ENCODE measurements at regions not wholly inside any gene's neighbourhood (a gene's known extent, or its start where the extent isn't known, plus 50 kb on each side); places are given as distances from the start of the nearest gene placed in this dataset.

DNA sequence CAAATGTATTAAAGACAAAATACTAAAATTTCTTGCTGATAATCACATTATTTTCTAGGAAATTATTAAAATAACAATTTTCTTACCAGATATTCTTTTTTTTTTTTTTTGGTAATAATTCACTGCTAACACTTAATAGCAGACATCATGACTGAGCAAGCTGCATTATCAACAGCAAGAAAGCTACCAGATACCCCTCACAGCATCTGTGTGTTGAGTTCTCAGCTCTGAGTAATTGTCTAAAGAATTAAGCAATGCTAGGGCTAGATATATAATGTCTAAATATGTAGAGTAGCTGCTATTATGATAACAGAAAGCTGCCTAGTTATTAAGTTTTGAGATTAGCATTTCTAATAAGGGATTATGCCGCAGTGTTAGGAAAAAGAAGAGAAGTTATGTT is 754.3 kb upstream of the PKDCC start:
- H3K9ac ChIP-seq: no peak overlapping the region
- H4K20me1 ChIP-seq (ENCODE audit: insufficient read depth): no peaks in the 10 kb centered on the region
- no peaks in the 10 kb centered on the region for H3K4me1 ChIP-seq (ENCODE audit: low read depth, poor library complexity, severe bottlenecking)
- H3K4me2 ChIP-seq: no peak overlapping the region
- no peak overlapping the region for H3K4me3 ChIP-seq (IDR thresholded peaks at IDR 0.05; ENCODE audit: insufficient read depth, low read depth, low read length)
- no peak overlapping the region for H2AFZ ChIP-seq (ENCODE audit: low read depth)
- H3K79me2 ChIP-seq (ENCODE audit: insufficient read depth, low read depth): no peaks in the 10 kb centered on the region
- no peaks in the 10 kb centered on the region for H3K27me3 ChIP-seq (ENCODE audit: insufficient read depth, low read depth)
- H3K27ac ChIP-seq: no peak overlapping the region
- TF ChIP-seq CTCF (conservative IDR thresholded peaks at IDR 0.05; ENCODE audit: low read depth, low read length): no peak
- H3K36me3 ChIP-seq (ENCODE audit: insufficient read depth): no peaks in the 10 kb centered on the region; the same call in 1 of the 2 replicates

- Histone ChIP-seq H3K27ac (no peak overlapping the region), H3K79me2 (ENCODE audit: insufficient read depth, low read depth) (no peaks in the 10 kb centered on the region), H3K4me3 (IDR thresholded peaks at IDR 0.05; ENCODE audit: insufficient read depth, low read depth, low read length) (no peak overlapping the region), H3K4me1 (ENCODE audit: low read depth, poor library complexity, severe bottlenecking) (no peaks in the 10 kb centered on the region), H3K27me3 (ENCODE audit: insufficient read depth, low read depth) (no peaks in the 10 kb centered on the region), H3K4me2 (no peak overlapping the region), H3K36me3 (ENCODE audit: insufficient read depth) (no peaks in the 10 kb centered on the region; the same call in 1 of the 2 replicates), H2AFZ (ENCODE audit: low read depth) (no peak overlapping the region), H3K9ac (no peak overlapping the region), H4K20me1 (ENCODE audit: insufficient read depth) (no peaks in the 10 kb centered on the region)
- TF ChIP-seq CTCF (conservative IDR thresholded peaks at IDR 0.05; ENCODE audit: low read depth, low read length): no peak
Measured at GRCh38 chr2:41294331-41294730, 753.5 kb upstream of the PKDCC start.

GRCh38 chr2:41313082-41313481 is 734.7 kb upstream of the PKDCC start:
- Histone ChIP-seq H3K9ac (no peak overlapping the region), H3K4me1 (ENCODE audit: low read depth, poor library complexity, severe bottlenecking) (no peaks in the 10 kb centered on the region), H3K27ac (no peak overlapping the region), H3K79me2 (ENCODE audit: insufficient read depth, low read depth) (no peaks in the 10 kb centered on the region), H2AFZ (ENCODE audit: low read depth) (no peak overlapping the region), H3K4me3 (IDR thresholded peaks at IDR 0.05; ENCODE audit: insufficient read depth, low read depth, low read length) (no peak overlapping the region), H3K27me3 (ENCODE audit: insufficient read depth, low read depth) (no peaks in the 10 kb centered on the region), H3K36me3 (ENCODE audit: insufficient read depth) (no peaks in the 10 kb centered on the region), H3K4me2 (no peak overlapping the region), H4K20me1 (ENCODE audit: insufficient read depth) (no peaks in the 10 kb centered on the region)
- TF ChIP-seq CTCF (conservative IDR thresholded peaks at IDR 0.05; ENCODE audit: low read depth, low read length): no peak

DNA sequence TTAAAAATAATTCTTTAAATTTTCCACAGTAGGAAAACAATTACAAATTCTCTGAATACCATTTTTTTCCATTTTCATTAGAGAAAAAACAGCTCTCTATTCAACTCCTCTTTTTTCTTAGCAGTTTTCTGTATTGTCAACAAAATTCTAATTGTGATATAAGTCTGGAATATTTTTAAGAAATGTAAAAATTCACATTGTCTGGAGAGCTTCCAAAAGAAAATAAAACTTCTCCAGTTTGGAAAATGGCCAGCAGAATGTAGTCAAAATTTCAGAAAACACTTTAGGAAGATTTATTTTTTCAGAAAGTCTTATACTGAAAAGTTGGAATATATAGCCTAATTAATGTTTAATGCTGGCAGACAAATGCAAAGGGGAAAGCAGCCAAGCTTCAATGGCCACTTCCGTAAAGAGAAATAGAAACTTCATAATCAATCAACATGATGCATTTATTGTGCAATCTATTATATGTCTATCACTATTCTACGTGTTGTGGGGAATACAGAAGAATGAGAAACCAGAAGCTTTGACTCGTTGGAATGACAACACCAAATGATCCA is 733.2 kb upstream of the PKDCC start:
- Histone ChIP-seq H3K4me3 (IDR thresholded peaks at IDR 0.05; ENCODE audit: insufficient read depth, low read depth, low read length) (no peak overlapping the region), H3K9ac (no peak overlapping the region), H3K27ac (no peak overlapping the region), H3K27me3 (ENCODE audit: insufficient read depth, low read depth) (no peaks in the 10 kb centered on the region), H2AFZ (ENCODE audit: low read depth) (no peak overlapping the region), H3K4me1 (ENCODE audit: low read depth, poor library complexity, severe bottlenecking) (no peaks in the 10 kb centered on the region), H3K79me2 (ENCODE audit: insufficient read depth, low read depth) (no peaks in the 10 kb centered on the region), H3K36me3 (ENCODE audit: insufficient read depth) (no peaks in the 10 kb centered on the region), H3K4me2 (no peak overlapping the region), H4K20me1 (ENCODE audit: insufficient read depth) (no peaks in the 10 kb centered on the region)
- TF ChIP-seq CTCF (conservative IDR thresholded peaks at IDR 0.05; ENCODE audit: low read depth, low read length): no peak
